Nephron (organoid): ENCODE measurements at regions not wholly inside any gene's neighbourhood (a gene's known extent, or its start where the extent isn't known, plus 50 kb on each side); places are given as distances from the start of the nearest gene placed in this dataset.
"Not testable (repeated sequence)": the region's sequence is repeated elsewhere in the genome, so short reads cannot be mapped to it uniquely, and the experiment has no call there.

Experiments used
- H3K27ac Mint-ChIP-seq, 3 experiments: 2 replicates each; pipeline ENCODE4 v1.8.0; 2020; ENCODE audit warnings: mixed read lengths in 3 of 3, mild to moderate bottlenecking in 2 of 3, moderate library complexity in 1 of 3
- H3K27me3 Mint-ChIP-seq: 2 replicates; pipeline ENCODE4 v1.8.0; 2021; ENCODE audit warnings: low read depth, mild to moderate bottlenecking, moderate library complexity, mixed read lengths
- H3K36me3 Mint-ChIP-seq: 2 replicates; pipeline ENCODE4 v1.8.0; 2020; ENCODE audit warnings: low read depth, mixed read lengths
- H3K4me1 Mint-ChIP-seq: 2 replicates; pipeline ENCODE4 v1.8.0; 2020; ENCODE audit warnings: mixed read lengths
- H3K4me3 Mint-ChIP-seq, 3 experiments: 2 replicates each; pipeline ENCODE4 v1.8.0; 2020; ENCODE audit warnings: mild to moderate bottlenecking in 3 of 3, mixed read lengths in 3 of 3, moderate library complexity in 2 of 3
- H3K9me3 Mint-ChIP-seq: 2 replicates; pipeline ENCODE4 v1.8.0; 2020; ENCODE audit warnings: mixed read lengths
- TF ChIP-seq, protein P1 (sequence below), 3 experiments: fragments of 200-600 bp; sonication (generic); IDR thresholded peaks; one replicate each; pipeline ENCODE4 v1.5.0; 2021; ENCODE audit warnings: antibody characterized with exemption in 3 of 3; ENCODE audit not compliant: unreplicated experiment in 3 of 3

DNA sequence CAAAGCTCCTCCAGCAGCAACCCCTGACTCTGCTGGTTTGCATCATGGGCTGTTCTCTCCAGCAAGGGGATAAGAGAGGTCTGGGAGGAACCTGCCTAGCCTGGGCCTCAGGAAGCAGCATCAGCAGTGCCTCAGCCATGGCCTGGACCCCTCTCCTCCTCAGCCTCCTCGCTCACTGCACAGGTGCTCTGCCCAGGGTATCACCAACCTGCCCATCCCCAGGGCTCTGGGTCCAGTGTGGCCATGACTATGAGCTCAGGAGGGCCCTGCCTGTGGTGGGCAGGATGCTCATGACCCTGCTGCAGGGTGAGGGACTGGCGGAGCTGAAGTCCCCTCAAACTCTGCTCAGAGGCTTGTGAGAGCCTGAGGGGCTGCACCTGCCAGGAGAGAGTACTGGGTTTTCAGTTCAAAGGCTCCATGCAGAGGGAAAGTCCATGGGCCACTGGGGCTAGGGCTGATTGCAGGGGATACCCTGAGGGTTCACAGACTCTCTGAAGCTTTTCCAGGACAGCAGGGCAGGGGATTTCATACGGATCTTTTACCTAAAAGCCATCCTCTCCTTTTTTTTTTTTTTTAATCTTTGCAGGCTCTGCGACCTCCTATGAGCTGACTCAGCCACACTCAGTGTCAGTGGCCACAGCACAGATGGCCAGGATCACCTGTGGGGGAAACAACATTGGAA lies 115.8 kb upstream of the IGLL5 start:
- TF ChIP-seq, protein P1, sequence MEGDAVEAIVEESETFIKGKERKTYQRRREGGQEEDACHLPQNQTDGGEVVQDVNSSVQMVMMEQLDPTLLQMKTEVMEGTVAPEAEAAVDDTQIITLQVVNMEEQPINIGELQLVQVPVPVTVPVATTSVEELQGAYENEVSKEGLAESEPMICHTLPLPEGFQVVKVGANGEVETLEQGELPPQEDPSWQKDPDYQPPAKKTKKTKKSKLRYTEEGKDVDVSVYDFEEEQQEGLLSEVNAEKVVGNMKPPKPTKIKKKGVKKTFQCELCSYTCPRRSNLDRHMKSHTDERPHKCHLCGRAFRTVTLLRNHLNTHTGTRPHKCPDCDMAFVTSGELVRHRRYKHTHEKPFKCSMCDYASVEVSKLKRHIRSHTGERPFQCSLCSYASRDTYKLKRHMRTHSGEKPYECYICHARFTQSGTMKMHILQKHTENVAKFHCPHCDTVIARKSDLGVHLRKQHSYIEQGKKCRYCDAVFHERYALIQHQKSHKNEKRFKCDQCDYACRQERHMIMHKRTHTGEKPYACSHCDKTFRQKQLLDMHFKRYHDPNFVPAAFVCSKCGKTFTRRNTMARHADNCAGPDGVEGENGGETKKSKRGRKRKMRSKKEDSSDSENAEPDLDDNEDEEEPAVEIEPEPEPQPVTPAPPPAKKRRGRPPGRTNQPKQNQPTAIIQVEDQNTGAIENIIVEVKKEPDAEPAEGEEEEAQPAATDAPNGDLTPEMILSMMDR (IDR thresholded peaks at IDR 0.05; ENCODE audit: unreplicated experiment in 3 of 3), result no peak
- Mint-ChIP-seq H3K27me3 (peaks cover 55% of the 10 kb centered on the region), H3K36me3 (no peaks in the 10 kb centered on the region), H3K9me3 (no peaks in the 10 kb centered on the region), H3K4me1 (no peaks in the 10 kb centered on the region), H3K27ac (no peak overlapping the region), H3K4me3 (no peak overlapping the region)

- no peak overlapping the region for H3K4me3 Mint-ChIP-seq
- no peaks in the 10 kb centered on the region for H3K9me3 Mint-ChIP-seq
- H3K4me1 Mint-ChIP-seq, result no peaks in the 10 kb centered on the region
- peaks cover 52% of the 10 kb centered on the region for H3K27me3 Mint-ChIP-seq
- H3K27ac Mint-ChIP-seq, result no peak overlapping the region
- no peaks in the 10 kb centered on the region for H3K36me3 Mint-ChIP-seq
- TF ChIP-seq, protein P1 (IDR thresholded peaks at IDR 0.05; ENCODE audit: unreplicated experiment in 3 of 3), result no peak
Measured at GRCh38 chr22:22772396-22772795, 115.2 kb upstream of the IGLL5 start.

GRCh38 chr22:22772883-22773282 lies 114.7 kb upstream of the IGLL5 start:
- TF ChIP-seq, protein P1 (IDR thresholded peaks at IDR 0.05; ENCODE audit: unreplicated experiment in 3 of 3), result no peak
- no peaks in the 10 kb centered on the region for H3K36me3 Mint-ChIP-seq

GRCh38 chr22:22773427-22773826 lies 114.2 kb upstream of the IGLL5 start:
- Mint-ChIP-seq H3K4me1 (no peaks in the 10 kb centered on the region), H3K27me3 (peaks cover 42% of the 10 kb centered on the region)
- TF ChIP-seq, protein P1 (IDR thresholded peaks at IDR 0.05; ENCODE audit: unreplicated experiment in 3 of 3), result no peak

More at GRCh38 chr22:22772883-22773282, 114.7 kb upstream of the IGLL5 start:
- Mint-ChIP-seq H3K4me1 (no peaks in the 10 kb centered on the region), H3K4me3 (no peak overlapping the region), H3K27me3 (peaks cover 47% of the 10 kb centered on the region), H3K27ac (no peak overlapping the region), H3K9me3 (no peaks in the 10 kb centered on the region)

GRCh38 chr22:22773979-22774604 lies 113.5 kb upstream of the IGLL5 start:
- peaks cover 35% of the 10 kb centered on the region for H3K27me3 Mint-ChIP-seq
- no peaks in the 10 kb centered on the region for H3K36me3 Mint-ChIP-seq
- H3K4me3 Mint-ChIP-seq, result no peak overlapping the region
- TF ChIP-seq, protein P1 (IDR thresholded peaks at IDR 0.05; ENCODE audit: unreplicated experiment in 3 of 3), result no peak
- no peaks in the 10 kb centered on the region for H3K9me3 Mint-ChIP-seq
- no peaks in the 10 kb centered on the region for H3K4me1 Mint-ChIP-seq
- no peak overlapping the region for H3K27ac Mint-ChIP-seq

More at GRCh38 chr22:22773427-22773826, 114.2 kb upstream of the IGLL5 start:
- Mint-ChIP-seq H3K4me3 (no peak overlapping the region), H3K9me3 (no peaks in the 10 kb centered on the region), H3K27ac (no peak overlapping the region), H3K36me3 (no peaks in the 10 kb centered on the region)

DNA sequence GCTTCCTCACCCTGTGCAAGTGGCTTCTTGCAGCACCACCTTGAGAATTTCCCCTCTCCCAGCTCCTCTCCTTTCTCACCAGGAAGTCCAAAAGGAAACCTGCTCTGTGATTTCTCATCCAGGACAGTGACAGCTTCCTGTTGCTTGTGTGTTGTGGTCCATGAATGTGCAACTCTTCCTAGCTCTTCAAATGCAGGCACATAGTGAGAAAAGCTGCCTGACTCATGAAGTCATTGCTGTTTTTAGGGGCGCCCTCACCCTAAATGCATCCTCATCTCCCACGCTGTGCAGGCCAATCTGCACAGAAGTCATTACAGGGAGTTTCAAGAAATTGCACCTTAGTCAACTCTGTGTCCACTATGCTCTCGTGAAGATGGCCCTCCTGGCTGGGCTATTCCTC lies 112.9 kb upstream of the IGLL5 start:
- H3K4me1 Mint-ChIP-seq, H3K36me3 Mint-ChIP-seq, H3K9me3 Mint-ChIP-seq, H3K27ac Mint-ChIP-seq, H3K4me3 Mint-ChIP-seq: not testable (repeated sequence)
- H3K27me3 Mint-ChIP-seq, result peaks cover 29% of the 10 kb centered on the region
